ENCODE measurements at regions not wholly inside any gene's neighbourhood (a gene's known extent, or its start where the extent isn't known, plus 50 kb on each side); places are given as distances from the start of the nearest gene placed in this dataset.

DNA sequence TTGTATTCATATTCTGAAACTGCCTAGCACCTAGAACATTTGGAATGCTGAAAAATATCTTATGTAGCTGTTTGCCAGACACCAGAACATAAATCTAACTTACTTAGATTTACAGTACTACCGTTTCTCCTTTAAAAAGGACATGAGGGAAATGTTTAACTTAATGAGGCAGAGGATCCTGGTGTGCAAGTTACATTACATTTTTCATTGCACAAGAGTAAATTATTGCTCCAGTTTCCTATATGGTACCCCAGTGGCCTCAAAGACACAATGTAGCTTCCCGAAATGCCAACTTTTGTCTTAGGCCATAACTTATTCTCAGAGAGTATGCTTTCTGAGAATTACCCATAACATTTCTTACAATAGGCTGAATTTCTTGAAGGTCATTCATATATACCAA lies 105.5 kb upstream of the DTNA start:
- H3K4me1 ChIP-seq (ENCODE audit: control insufficient read depth, insufficient read depth, low read length): peaks cover 2% of the 10 kb centered on the region

DNA sequence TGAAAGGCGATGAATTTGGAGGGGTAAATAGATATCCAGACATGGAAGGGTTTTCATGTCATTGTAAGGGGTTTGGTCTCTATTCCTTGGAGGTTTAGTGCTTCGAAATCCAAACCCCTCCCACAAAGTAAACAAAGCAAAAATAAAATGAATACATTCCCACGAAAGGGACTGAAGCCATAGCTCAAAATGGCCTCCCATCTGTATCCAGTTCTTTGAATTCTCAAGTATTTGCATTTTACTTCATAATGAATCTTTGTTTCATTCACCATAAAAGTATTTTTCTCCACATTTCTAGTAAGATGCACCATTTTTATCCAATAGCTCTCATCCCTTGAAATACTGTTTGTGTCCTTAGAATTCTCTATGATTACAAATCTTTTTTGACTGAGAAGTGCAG lies 103.2 kb upstream of the DTNA start:
- Histone ChIP-seq H3K4me3 (ENCODE audit: low read depth, low read length) (no peak overlapping the region), H3K9me3 (ENCODE audit: control insufficient read depth, insufficient read depth, low read length) (no peaks in the 10 kb centered on the region), H3K36me3 (ENCODE audit: control insufficient read depth, insufficient read depth, low read length) (no peaks in the 10 kb centered on the region), H3K4me1 (ENCODE audit: control insufficient read depth, insufficient read depth, low read length) (peaks cover 2% of the 10 kb centered on the region), H3K27me3 (ENCODE audit: control insufficient read depth, insufficient read depth, low read length) (no peaks in the 10 kb centered on the region), H3K9ac (ENCODE audit: low read depth, low read length) (no peak overlapping the region)

More for the DNA sequence above, 105.5 kb upstream of the DTNA start:
- H3K36me3 ChIP-seq (ENCODE audit: control insufficient read depth, insufficient read depth, low read length): no peaks in the 10 kb centered on the region
- H3K9me3 ChIP-seq (ENCODE audit: control insufficient read depth, insufficient read depth, low read length): no peaks in the 10 kb centered on the region
- no peaks in the 10 kb centered on the region for H3K27me3 ChIP-seq (ENCODE audit: control insufficient read depth, insufficient read depth, low read length)
- H3K9ac ChIP-seq (ENCODE audit: low read depth, low read length): no peak overlapping the region
- H3K4me3 ChIP-seq (ENCODE audit: low read depth, low read length): no peak overlapping the region

DNA sequence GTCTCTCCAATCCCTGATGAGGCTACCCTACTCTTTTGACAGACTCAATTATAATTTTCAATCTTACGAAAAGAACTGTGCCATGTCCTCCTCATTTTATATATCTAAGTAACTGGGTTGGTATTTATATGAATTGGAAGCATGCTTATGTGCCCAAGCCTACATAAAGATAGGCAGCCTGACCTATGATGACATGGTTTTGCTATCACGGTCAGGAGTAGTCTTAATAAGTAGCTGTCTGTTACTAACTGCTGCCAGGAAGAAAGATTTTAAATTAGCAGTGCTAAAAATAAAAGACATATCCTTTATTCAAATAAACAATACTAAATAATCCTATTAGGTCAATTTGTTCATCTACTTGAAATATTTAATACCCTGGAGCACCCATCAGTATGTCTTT lies 102.0 kb upstream of the DTNA start:
- no peak overlapping the region for H3K4me3 ChIP-seq (ENCODE audit: low read depth, low read length)
- peaks cover 2% of the 10 kb centered on the region for H3K4me1 ChIP-seq (ENCODE audit: control insufficient read depth, insufficient read depth, low read length)
- no peak overlapping the region for H3K9ac ChIP-seq (ENCODE audit: low read depth, low read length)

DNA sequence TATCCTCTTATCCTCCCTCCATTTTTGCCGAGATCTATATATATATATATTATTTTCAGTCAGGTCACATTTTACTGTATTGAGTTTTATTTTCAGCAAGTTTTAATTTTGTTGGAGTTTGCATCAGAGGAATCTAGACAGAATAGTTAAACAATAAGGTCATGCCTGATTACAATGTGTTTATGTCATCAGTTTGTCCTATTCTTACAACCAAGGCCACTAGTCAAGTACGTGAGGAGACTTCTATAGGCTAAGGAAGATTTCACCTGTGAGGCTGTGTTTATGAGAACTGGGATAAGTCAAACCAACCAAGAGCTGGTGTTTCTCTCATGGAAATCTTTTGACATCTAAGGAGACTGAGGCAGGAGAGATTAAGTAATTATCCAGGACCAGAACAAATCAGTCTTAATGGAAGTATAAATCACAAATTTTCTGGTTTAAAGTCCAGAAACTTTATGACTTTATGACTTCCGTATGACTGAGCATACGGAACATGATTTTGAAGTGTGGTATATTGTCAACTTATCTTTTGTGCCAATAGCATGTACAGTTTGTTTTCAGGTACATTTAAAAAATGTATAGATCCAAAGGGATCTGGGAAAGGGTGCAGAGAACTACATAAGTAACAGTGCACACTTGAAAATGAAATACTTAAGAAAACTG lies 100.0 kb upstream of the DTNA start:
- no peak overlapping the region for H3K9ac ChIP-seq (ENCODE audit: low read depth, low read length)
- H3K27me3 ChIP-seq (ENCODE audit: control insufficient read depth, insufficient read depth, low read length): no peaks in the 10 kb centered on the region
- H3K9me3 ChIP-seq (ENCODE audit: control insufficient read depth, insufficient read depth, low read length): no peaks in the 10 kb centered on the region
- peaks cover 2% of the 10 kb centered on the region for H3K4me1 ChIP-seq (ENCODE audit: control insufficient read depth, insufficient read depth, low read length)
- H3K4me3 ChIP-seq (ENCODE audit: low read depth, low read length): no peak overlapping the region
- no peaks in the 10 kb centered on the region for H3K36me3 ChIP-seq (ENCODE audit: control insufficient read depth, insufficient read depth, low read length)

More for the DNA sequence above, 102.0 kb upstream of the DTNA start:
- H3K9me3 ChIP-seq (ENCODE audit: control insufficient read depth, insufficient read depth, low read length): no peaks in the 10 kb centered on the region
- H3K36me3 ChIP-seq (ENCODE audit: control insufficient read depth, insufficient read depth, low read length): no peaks in the 10 kb centered on the region
- no peaks in the 10 kb centered on the region for H3K27me3 ChIP-seq (ENCODE audit: control insufficient read depth, insufficient read depth, low read length)

DNA sequence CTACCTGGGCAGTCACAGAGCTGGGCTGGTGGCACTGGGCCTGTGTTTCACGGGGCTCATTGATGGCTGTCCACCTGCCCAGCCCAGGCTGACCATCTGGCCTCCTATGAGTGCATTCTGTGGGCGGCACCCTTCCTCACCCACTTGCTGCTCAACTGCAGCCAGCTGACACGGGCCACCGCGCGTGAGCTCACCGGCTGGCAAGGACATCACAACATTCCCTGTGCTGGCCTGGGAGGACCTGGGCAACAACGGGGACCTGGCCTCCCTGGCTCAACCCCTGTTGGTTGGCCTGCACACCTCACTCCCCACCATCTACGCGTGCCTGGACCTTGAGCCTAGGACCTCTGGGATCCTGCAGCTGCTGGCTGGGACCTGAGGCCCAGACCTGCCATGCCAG lies 98.2 kb upstream of the DTNA start:
- Histone ChIP-seq H3K4me1 (ENCODE audit: control insufficient read depth, insufficient read depth, low read length) (no peaks in the 10 kb centered on the region), H3K27me3 (ENCODE audit: control insufficient read depth, insufficient read depth, low read length) (no peaks in the 10 kb centered on the region), H3K9me3 (ENCODE audit: control insufficient read depth, insufficient read depth, low read length) (peaks cover 4% of the 10 kb centered on the region), H3K9ac (ENCODE audit: low read depth, low read length) (no peak overlapping the region), H3K36me3 (ENCODE audit: control insufficient read depth, insufficient read depth, low read length) (no peaks in the 10 kb centered on the region), H3K4me3 (ENCODE audit: low read depth, low read length) (no peak overlapping the region)

DNA sequence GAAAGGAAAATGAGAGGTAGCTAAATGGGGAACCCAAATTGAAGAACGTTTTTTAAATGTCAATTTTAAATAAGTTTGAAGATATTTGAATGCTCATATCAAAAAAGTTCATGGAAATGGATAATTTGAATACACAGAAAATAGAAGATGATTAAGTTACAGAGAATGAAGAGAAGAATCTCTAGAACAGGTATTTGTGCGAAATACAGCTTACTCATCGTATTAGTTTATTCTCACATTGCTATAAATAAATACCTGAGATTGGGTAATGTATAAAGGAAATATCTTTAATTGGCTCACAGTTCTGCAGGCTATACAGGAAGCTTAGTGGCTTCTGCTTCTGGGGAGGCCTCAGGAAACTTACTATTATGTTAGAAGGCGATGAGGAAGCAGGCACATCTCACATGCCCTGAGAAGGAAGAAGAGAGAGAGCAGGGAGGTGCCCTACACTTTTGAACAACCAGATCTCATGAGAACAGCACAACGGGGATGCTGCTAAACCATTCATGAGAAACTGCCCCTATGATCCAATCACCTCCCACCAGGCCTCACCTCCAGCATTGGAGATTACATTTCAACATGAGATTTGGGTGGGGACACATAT lies 89.7 kb upstream of the DTNA start:
- Histone ChIP-seq H3K9ac (ENCODE audit: low read depth, low read length) (no peak overlapping the region), H3K4me1 (ENCODE audit: control insufficient read depth, insufficient read depth, low read length) (no peaks in the 10 kb centered on the region), H3K4me3 (ENCODE audit: low read depth, low read length) (no peak overlapping the region), H3K36me3 (ENCODE audit: control insufficient read depth, insufficient read depth, low read length) (no peaks in the 10 kb centered on the region), H3K27me3 (ENCODE audit: control insufficient read depth, insufficient read depth, low read length) (no peaks in the 10 kb centered on the region), H3K9me3 (ENCODE audit: control insufficient read depth, insufficient read depth, low read length) (peaks cover 7% of the 10 kb centered on the region)

DNA sequence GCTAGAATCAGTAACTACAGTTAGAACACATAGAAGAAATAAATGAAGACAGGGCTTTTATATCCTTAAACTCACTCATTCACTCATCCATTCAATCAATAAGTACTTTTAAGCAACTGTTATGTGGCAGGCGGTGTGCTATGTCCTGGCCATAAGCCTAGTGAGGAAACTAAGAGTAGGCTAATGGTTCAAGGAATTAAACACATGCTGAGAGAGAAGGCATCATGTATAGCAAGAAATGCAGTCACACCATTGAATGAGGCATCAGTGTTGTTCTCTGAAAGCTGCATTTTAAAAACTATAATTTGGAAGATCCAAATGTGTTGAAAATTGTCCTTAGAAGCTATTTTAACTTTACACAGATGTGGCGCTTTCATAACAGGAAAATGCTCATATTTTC lies 86.5 kb upstream of the DTNA start:
- no peak overlapping the region for H3K9ac ChIP-seq (ENCODE audit: low read depth, low read length)
- no peaks in the 10 kb centered on the region for H3K36me3 ChIP-seq (ENCODE audit: control insufficient read depth, insufficient read depth, low read length)

DNA sequence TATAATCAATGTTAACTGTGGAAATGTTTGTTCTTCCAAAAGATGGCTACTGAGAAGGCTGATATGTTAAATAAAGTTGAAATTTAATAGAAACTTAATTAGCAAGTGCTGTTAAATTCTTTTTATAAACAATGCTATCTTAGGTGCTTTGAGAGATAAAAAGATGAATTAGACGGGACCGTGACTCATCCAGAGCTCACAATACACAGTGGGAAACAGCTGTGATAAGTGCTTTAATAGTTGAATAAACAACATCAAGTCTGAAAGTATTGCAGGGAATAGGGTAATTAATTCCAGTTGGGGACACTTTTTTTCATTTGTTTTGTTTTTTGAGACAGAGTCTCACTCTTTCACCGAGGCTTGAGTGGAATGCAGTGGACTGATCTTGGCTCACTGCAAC lies 85.5 kb upstream of the DTNA start:
- no peaks in the 10 kb centered on the region for H3K4me1 ChIP-seq (ENCODE audit: control insufficient read depth, insufficient read depth, low read length)
- H3K4me3 ChIP-seq (ENCODE audit: low read depth, low read length): no peak overlapping the region
- no peak overlapping the region for H3K9ac ChIP-seq (ENCODE audit: low read depth, low read length)
- H3K27me3 ChIP-seq (ENCODE audit: control insufficient read depth, insufficient read depth, low read length): no peaks in the 10 kb centered on the region
- peaks cover 3% of the 10 kb centered on the region for H3K9me3 ChIP-seq (ENCODE audit: control insufficient read depth, insufficient read depth, low read length)
- no peaks in the 10 kb centered on the region for H3K36me3 ChIP-seq (ENCODE audit: control insufficient read depth, insufficient read depth, low read length)

More for the DNA sequence above, 86.5 kb upstream of the DTNA start:
- Histone ChIP-seq H3K4me1 (ENCODE audit: control insufficient read depth, insufficient read depth, low read length) (no peaks in the 10 kb centered on the region), H3K9me3 (ENCODE audit: control insufficient read depth, insufficient read depth, low read length) (peaks cover 3% of the 10 kb centered on the region), H3K27me3 (ENCODE audit: control insufficient read depth, insufficient read depth, low read length) (no peaks in the 10 kb centered on the region), H3K4me3 (ENCODE audit: low read depth, low read length) (no peak overlapping the region)

DNA sequence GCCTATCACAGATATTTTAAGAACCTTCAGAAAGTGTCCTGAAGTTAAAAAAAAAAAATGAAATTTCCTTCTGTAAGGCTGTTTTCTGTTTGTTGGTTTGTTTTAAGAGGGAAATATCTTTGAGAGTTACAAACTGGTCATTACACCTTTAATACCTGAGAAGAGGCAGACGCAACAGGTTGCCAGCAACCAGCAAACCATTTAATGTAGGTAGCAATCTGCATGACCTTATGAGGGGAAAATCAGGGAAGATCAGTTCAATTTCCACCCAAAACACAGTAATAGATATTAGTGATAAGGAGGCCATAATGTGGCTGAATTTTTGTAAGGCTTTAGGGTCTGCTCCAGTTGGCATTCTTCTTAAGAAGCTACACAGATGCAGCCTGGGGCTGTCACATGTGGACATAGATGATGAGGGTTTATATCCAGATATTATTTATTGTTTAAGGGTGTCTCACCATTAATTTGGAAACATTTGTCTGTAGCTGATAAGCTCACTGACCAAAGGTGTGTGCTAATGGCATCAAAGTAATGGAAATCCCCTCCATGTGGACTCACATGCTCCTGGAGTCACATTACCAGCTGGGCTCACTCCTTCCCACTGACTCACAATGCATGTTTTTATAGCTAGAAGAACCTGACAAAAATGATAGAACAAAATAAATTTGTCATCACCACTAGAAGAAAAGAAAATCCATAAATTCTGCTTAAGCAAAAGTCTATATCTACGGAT lies 83.5 kb upstream of the DTNA start:
- Histone ChIP-seq H3K27me3 (ENCODE audit: control insufficient read depth, insufficient read depth, low read length) (no peaks in the 10 kb centered on the region), H3K9ac (ENCODE audit: low read depth, low read length) (no peak overlapping the region), H3K4me1 (ENCODE audit: control insufficient read depth, insufficient read depth, low read length) (no peaks in the 10 kb centered on the region), H3K9me3 (ENCODE audit: control insufficient read depth, insufficient read depth, low read length) (no peaks in the 10 kb centered on the region), H3K36me3 (ENCODE audit: control insufficient read depth, insufficient read depth, low read length) (no peaks in the 10 kb centered on the region), H3K4me3 (ENCODE audit: low read depth, low read length) (no peak overlapping the region)

DNA sequence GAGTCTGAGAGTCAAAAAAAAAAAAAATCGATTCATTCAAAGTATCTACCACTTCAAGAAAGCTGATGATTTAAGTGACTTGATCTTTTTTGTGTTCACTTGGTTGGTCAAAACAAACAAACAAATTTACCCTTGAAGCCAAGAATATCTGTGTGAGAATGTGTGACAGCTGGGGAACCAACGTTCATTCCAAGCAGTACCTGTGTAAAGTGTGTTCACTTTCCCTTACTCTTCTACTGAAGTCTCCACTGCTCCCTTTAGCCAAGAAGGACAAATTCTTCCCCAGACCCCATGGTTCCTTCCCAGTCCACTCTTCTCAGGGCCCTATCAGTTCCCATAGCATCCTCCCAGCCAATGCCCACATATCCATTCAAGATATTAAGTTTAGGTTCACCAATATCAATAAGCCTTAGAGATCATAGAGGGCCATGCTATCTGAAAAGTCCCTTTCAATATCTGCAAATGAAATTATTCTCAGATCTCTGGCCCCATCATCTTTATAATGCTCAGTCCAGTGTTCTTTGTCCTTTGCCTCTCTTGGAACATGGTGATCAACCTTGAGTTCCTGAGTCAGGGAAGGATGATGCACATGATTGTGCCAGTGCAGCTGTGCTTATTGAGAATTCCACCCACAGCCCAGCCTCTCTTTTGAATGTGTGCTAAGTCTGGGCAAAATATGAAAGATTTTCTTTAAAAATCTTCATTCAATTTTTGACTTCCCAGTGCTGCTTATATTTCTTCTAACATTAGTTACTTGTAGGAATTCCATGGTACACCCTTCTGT lies 82.8 kb upstream of the DTNA start:
- no peaks in the 10 kb centered on the region for H3K9me3 ChIP-seq (ENCODE audit: control insufficient read depth, insufficient read depth, low read length)
- H3K4me1 ChIP-seq (ENCODE audit: control insufficient read depth, insufficient read depth, low read length): peaks cover 3% of the 10 kb centered on the region
- no peaks in the 10 kb centered on the region for H3K36me3 ChIP-seq (ENCODE audit: control insufficient read depth, insufficient read depth, low read length)
- H3K9ac ChIP-seq (ENCODE audit: low read depth, low read length): no peak overlapping the region
- H3K4me3 ChIP-seq (ENCODE audit: low read depth, low read length): no peak overlapping the region
- H3K27me3 ChIP-seq (ENCODE audit: control insufficient read depth, insufficient read depth, low read length): no peaks in the 10 kb centered on the region

DNA sequence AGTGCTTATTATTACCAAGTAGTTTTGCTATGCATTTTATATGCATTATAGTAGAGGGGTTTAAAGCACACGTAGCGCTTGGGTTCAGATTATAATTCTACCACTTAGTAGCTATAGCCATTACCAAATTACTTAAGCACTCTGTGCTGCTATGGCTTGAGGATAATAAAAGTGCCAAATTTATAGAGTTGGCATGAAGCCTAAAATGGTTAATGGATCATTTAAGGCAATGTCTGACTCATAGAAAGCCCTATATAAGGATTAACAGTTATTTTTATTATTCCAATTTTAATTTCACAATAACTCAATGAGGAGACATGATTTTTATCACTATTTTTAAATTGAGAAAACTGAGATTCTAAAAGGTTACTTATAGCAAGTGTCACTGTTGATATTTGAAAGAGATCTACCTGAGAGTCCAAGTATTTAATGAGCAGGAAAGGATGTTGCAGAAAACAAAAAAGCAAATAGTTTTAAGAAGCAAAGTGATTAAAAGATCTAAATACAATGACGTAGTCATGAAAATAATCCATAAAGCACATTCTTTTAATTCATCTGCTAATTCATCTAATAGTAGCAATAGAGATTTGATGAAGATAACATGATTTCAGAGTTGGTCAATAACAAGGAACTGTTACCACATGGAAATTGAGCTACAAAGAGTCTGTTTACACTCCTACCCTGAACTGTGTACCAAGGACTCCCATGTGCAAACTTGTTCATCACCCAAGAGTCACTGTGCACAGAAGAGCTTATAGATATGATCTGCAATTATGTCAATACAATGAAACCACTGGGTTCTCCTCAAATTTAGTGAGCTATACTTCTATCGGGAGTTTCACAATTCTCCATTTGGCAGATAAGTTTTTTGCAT lies 78.8 kb upstream of the DTNA start:
- Histone ChIP-seq H3K36me3 (ENCODE audit: control insufficient read depth, insufficient read depth, low read length) (no peaks in the 10 kb centered on the region), H3K4me3 (ENCODE audit: low read depth, low read length) (no peak overlapping the region), H3K4me1 (ENCODE audit: control insufficient read depth, insufficient read depth, low read length) (peaks cover 3% of the 10 kb centered on the region), H3K9me3 (ENCODE audit: control insufficient read depth, insufficient read depth, low read length) (no peaks in the 10 kb centered on the region), H3K27me3 (ENCODE audit: control insufficient read depth, insufficient read depth, low read length) (no peaks in the 10 kb centered on the region), H3K9ac (ENCODE audit: low read depth, low read length) (no peak overlapping the region)

All from iPS-15b (cell line).